ENCODE measurements at regions not wholly inside any gene's neighbourhood (a gene's known extent, or its start where the extent isn't known, plus 50 kb on each side); places are given as distances from the start of the nearest gene placed in this dataset.
A peak's percentile ranks its signal among the peaks of the same experiment; 100 is the strongest.

DNA sequence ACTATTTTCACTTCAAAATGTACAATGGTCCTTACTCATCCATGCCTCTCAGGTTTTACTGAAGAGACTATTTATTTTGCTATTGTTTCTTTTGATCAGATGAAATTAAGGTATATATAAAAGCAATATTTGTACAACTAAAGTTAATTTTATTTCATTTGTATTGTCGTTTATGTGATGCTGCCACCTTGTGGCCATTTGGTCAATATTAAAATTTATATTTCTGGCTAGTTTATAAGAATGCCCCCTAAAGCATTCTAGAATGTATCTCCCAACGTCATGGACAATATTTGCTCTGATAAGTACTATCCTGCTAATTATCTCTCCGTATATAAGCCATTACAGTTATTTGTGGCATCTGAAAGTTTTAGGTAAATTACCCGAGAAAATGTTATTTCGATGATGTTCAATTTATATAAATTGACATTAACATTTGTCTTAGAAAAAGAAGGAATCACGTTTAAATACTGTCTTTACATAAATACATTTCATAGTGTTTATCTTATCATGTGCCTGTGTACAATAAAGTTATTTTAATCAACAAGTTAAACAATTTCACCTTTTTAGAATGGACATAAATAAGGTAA, 680.0 kb downstream of the TAF11L14 start:
- H3K27me3 Mint-ChIP-seq = no peaks in the 10 kb centered on the region
- H3K4me3 Mint-ChIP-seq = no peak overlapping the region
- H3K27ac Mint-ChIP-seq = no peak overlapping the region
- no peaks in the 10 kb centered on the region for H3K4me1 Mint-ChIP-seq
- Histone ChIP-seq H3K36me3 (ENCODE audit: control insufficient read depth, insufficient read depth, low read length) (no peaks in the 10 kb centered on the region), H3K27ac (ENCODE audit: insufficient read depth, low read length, poor library complexity, severe bottlenecking) (no peak overlapping the region), H3K9me3 (ENCODE audit: control insufficient read depth in 2 of 2, low read length in 2 of 2) (no peaks in the 10 kb centered on the region), H3K4me1 (ENCODE audit: control insufficient read depth, insufficient read depth, low read length, poor library complexity, severe bottlenecking) (no peaks in the 10 kb centered on the region), H3K27me3 (ENCODE audit: control insufficient read depth, insufficient read depth, low read length) (no peaks in the 10 kb centered on the region), H3K4me3 (ENCODE audit: low read depth, low read length) (no peak overlapping the region)
- peak in 1 of 3 donors; percentile 27 for DNase-seq
- H3K36me3 Mint-ChIP-seq = no peaks in the 10 kb centered on the region
- no peak for ATAC-seq (ENCODE audit: low read depth in 2 of 2)
- peaks cover 0 to 4% (median 0%) of the 10 kb centered on the region in 7 donors for H3K9me3 Mint-ChIP-seq

DNA sequence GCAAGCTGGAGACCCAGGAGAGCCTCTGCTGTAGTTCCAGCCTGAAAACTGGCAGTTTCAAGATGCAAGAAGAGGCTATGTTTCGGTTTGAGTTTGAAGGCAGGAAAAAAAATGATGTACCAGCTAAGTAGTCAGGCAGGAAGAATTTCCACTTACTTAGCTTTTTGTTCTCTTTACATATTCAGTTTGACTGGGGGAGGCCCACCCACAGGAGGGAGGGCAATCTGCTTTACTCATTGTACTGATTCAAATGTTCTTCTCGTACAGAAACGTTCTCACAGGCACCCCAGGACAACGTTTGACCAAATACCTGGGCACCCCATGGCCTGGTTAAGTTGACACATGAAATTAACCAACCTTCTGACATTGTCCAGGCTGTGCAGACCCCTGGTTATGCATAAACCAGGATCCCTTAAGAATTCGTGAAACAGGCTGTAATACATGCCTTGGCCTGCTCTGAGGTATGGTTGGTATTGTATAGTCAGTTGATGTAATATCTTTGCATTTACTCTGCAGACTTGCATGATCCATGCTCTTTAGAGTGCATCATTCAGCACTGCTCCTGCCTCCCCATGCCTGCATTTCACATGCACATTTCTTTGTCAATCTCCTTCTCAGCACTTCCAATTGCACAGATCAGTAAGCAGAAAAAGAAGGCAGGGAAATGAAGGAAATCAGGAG, 687.1 kb downstream of the TAF11L14 start:
- Mint-ChIP-seq H3K4me3 (no peak overlapping the region), H3K9me3 (peaks cover 0 to 8% (median 3%) of the 10 kb centered on the region in 7 donors), H3K27me3 (no peaks in the 10 kb centered on the region), H3K4me1 (no peaks in the 10 kb centered on the region), H3K36me3 (no peaks in the 10 kb centered on the region), H3K27ac (no peak overlapping the region)
- no peaks in the 10 kb centered on the region for H3K4me1 ChIP-seq (ENCODE audit: control insufficient read depth, insufficient read depth, low read length, poor library complexity, severe bottlenecking)
- ATAC-seq (ENCODE audit: low read depth in 2 of 2) (no peak), DNase-seq (no peak)
- H3K9me3 ChIP-seq (ENCODE audit: control insufficient read depth in 2 of 2, low read length in 2 of 2) = no peaks in the 10 kb centered on the region
- no peaks in the 10 kb centered on the region for H3K36me3 ChIP-seq (ENCODE audit: control insufficient read depth, insufficient read depth, low read length)
- no peak overlapping the region for H3K27ac ChIP-seq (ENCODE audit: insufficient read depth, low read length, poor library complexity, severe bottlenecking)
- H3K27me3 ChIP-seq (ENCODE audit: control insufficient read depth, insufficient read depth, low read length) = no peaks in the 10 kb centered on the region
- no peak overlapping the region for H3K4me3 ChIP-seq (ENCODE audit: low read depth, low read length)

GRCh38 chr5:18323891-18324290, 689.6 kb downstream of the TAF11L14 start:
- Mint-ChIP-seq H3K4me3 (no peak overlapping the region), H3K36me3 (no peaks in the 10 kb centered on the region), H3K27me3 (no peaks in the 10 kb centered on the region), H3K27ac (no peak overlapping the region), H3K9me3 (peaks cover 0 to 8% (median 3%) of the 10 kb centered on the region in 7 donors), H3K4me1 (no peaks in the 10 kb centered on the region)
- Histone ChIP-seq H3K27me3 (ENCODE audit: control insufficient read depth, insufficient read depth, low read length) (no peaks in the 10 kb centered on the region), H3K4me3 (ENCODE audit: low read depth, low read length) (no peak overlapping the region), H3K27ac (ENCODE audit: insufficient read depth, low read length, poor library complexity, severe bottlenecking) (no peak overlapping the region), H3K36me3 (ENCODE audit: control insufficient read depth, insufficient read depth, low read length) (no peaks in the 10 kb centered on the region), H3K4me1 (ENCODE audit: control insufficient read depth, insufficient read depth, low read length, poor library complexity, severe bottlenecking) (no peaks in the 10 kb centered on the region), H3K9me3 (ENCODE audit: control insufficient read depth in 2 of 2, low read length in 2 of 2) (no peaks in the 10 kb centered on the region)
- no peak for ATAC-seq (ENCODE audit: low read depth in 2 of 2)
- DNase-seq = no peak

DNA sequence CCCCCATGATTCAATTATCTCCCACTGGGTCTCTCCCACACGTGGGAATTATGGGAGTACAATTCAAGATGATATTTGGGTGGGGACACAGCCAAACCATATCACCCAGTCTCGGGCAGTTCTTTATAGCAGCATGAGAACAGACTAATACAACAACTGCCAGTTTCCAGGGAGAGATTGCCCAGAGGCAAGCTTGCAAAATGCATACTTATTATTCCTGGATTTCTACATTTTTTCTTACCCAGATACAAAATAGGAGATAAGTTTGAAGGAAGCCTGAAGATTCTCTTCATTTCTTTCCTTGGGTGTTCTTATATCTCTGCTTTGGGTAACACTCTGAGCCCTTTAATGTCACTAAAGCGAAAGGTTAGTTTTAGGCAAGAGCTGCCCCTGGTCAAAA, 691.2 kb downstream of the TAF11L14 start:
- Mint-ChIP-seq H3K9me3 (peaks cover 0 to 8% (median 3%) of the 10 kb centered on the region in 7 donors), H3K27me3 (no peaks in the 10 kb centered on the region), H3K27ac (no peak overlapping the region), H3K4me1 (no peaks in the 10 kb centered on the region), H3K4me3 (no peak overlapping the region), H3K36me3 (no peaks in the 10 kb centered on the region)
- DNase-seq = no peak
- no peak for ATAC-seq (ENCODE audit: low read depth in 2 of 2)
- Histone ChIP-seq H3K4me1 (ENCODE audit: control insufficient read depth, insufficient read depth, low read length, poor library complexity, severe bottlenecking) (no peaks in the 10 kb centered on the region), H3K36me3 (ENCODE audit: control insufficient read depth, insufficient read depth, low read length) (no peaks in the 10 kb centered on the region), H3K9me3 (ENCODE audit: control insufficient read depth in 2 of 2, low read length in 2 of 2) (no peaks in the 10 kb centered on the region), H3K27me3 (ENCODE audit: control insufficient read depth, insufficient read depth, low read length) (no peaks in the 10 kb centered on the region), H3K4me3 (ENCODE audit: low read depth, low read length) (no peak overlapping the region), H3K27ac (ENCODE audit: insufficient read depth, low read length, poor library complexity, severe bottlenecking) (no peak overlapping the region)

- no peak overlapping the region for H3K4me3 Mint-ChIP-seq
- H3K9me3 Mint-ChIP-seq = peaks cover 0 to 18% (median 4%) of the 10 kb centered on the region in 7 donors
- Histone ChIP-seq H3K4me3 (ENCODE audit: low read depth, low read length) (no peak overlapping the region), H3K36me3 (ENCODE audit: control insufficient read depth, insufficient read depth, low read length) (no peaks in the 10 kb centered on the region), H3K27ac (ENCODE audit: insufficient read depth, low read length, poor library complexity, severe bottlenecking) (no peak overlapping the region), H3K27me3 (ENCODE audit: control insufficient read depth, insufficient read depth, low read length) (no peaks in the 10 kb centered on the region), H3K4me1 (ENCODE audit: control insufficient read depth, insufficient read depth, low read length, poor library complexity, severe bottlenecking) (no peaks in the 10 kb centered on the region), H3K9me3 (ENCODE audit: control insufficient read depth in 2 of 2, low read length in 2 of 2) (no peaks in the 10 kb centered on the region)
- DNase-seq (no peak), ATAC-seq (ENCODE audit: low read depth in 2 of 2) (no peak)
- no peaks in the 10 kb centered on the region for H3K36me3 Mint-ChIP-seq
- no peak overlapping the region for H3K27ac Mint-ChIP-seq
- H3K4me1 Mint-ChIP-seq = no peaks in the 10 kb centered on the region
- no peaks in the 10 kb centered on the region for H3K27me3 Mint-ChIP-seq
Measured at GRCh38 chr5:18329328-18329727, 695.1 kb downstream of the TAF11L14 start.

- Mint-ChIP-seq H3K4me1 (no peaks in the 10 kb centered on the region), H3K27ac (no peak overlapping the region), H3K4me3 (no peak overlapping the region), H3K27me3 (no peaks in the 10 kb centered on the region), H3K36me3 (no peaks in the 10 kb centered on the region), H3K9me3 (peaks cover 0 to 11% (median 3%) of the 10 kb centered on the region in 7 donors)
- Histone ChIP-seq H3K27ac (ENCODE audit: insufficient read depth, low read length, poor library complexity, severe bottlenecking) (no peak overlapping the region), H3K4me3 (ENCODE audit: low read depth, low read length) (no peak overlapping the region), H3K9me3 (ENCODE audit: control insufficient read depth in 2 of 2, low read length in 2 of 2) (no peaks in the 10 kb centered on the region), H3K36me3 (ENCODE audit: control insufficient read depth, insufficient read depth, low read length) (no peaks in the 10 kb centered on the region), H3K4me1 (ENCODE audit: control insufficient read depth, insufficient read depth, low read length, poor library complexity, severe bottlenecking) (no peaks in the 10 kb centered on the region), H3K27me3 (ENCODE audit: control insufficient read depth, insufficient read depth, low read length) (no peaks in the 10 kb centered on the region)
- DNase-seq = no peak
- ATAC-seq (ENCODE audit: low read depth in 2 of 2) = no peak
Measured at GRCh38 chr5:18333841-18334240, 699.6 kb downstream of the TAF11L14 start.

DNA sequence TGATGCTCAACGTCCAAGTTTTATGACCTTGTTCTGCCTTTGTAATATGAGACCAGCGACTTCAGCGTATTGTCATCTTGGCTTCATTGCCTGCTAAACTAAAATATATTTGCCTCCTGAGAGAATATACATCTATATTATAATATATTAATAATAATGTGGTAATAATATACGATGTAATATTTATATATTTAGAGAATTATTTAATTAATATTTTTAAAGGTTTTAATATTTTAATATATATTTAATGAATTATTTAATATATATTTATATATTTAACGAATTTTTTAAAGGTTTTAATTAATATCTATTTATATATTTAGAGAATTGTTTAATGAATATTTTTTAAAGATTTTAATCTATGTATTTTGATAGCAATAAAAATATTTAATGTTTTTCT, 700.7 kb downstream of the TAF11L14 start:
- H3K36me3 Mint-ChIP-seq = no peaks in the 10 kb centered on the region
- Histone ChIP-seq H3K9me3 (ENCODE audit: control insufficient read depth in 2 of 2, low read length in 2 of 2) (no peaks in the 10 kb centered on the region), H3K36me3 (ENCODE audit: control insufficient read depth, insufficient read depth, low read length) (no peaks in the 10 kb centered on the region), H3K4me3 (ENCODE audit: low read depth, low read length) (no peak overlapping the region), H3K27ac (ENCODE audit: insufficient read depth, low read length, poor library complexity, severe bottlenecking) (no peak overlapping the region), H3K27me3 (ENCODE audit: control insufficient read depth, insufficient read depth, low read length) (no peaks in the 10 kb centered on the region), H3K4me1 (ENCODE audit: control insufficient read depth, insufficient read depth, low read length, poor library complexity, severe bottlenecking) (no peaks in the 10 kb centered on the region)
- H3K27me3 Mint-ChIP-seq = no peaks in the 10 kb centered on the region
- DNase-seq (no peak), ATAC-seq (ENCODE audit: low read depth in 2 of 2) (no peak)
- H3K4me3 Mint-ChIP-seq = no peak overlapping the region
- H3K9me3 Mint-ChIP-seq = peaks cover 0 to 11% (median 3%) of the 10 kb centered on the region in 7 donors
- no peaks in the 10 kb centered on the region for H3K4me1 Mint-ChIP-seq
- no peak overlapping the region for H3K27ac Mint-ChIP-seq

DNA sequence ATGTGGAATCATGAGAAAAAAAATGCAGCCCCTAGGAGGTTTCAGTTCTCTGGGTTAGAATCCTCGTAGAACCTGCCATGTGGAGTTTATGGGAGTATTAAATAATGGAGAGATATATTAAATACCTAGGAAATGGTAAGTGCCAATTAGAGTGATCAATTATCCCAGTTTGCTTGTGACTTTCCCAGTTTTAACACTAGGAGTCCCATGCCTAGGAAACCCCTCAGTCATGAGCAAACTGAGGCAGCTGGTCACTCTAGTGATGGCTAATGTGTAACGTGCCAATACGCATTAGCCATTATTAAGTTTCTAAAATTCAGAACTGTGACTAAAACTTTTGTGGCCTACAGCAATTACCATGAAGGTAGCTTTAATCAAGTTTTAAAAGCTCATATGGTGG, 720.6 kb downstream of the TAF11L14 start:
- H3K27me3 ChIP-seq (ENCODE audit: control insufficient read depth, insufficient read depth, low read length) = no peaks in the 10 kb centered on the region
- peaks cover 0 to 9% (median 1%) of the 10 kb centered on the region in 7 donors for H3K9me3 Mint-ChIP-seq
- no peak for ATAC-seq (ENCODE audit: low read depth in 2 of 2)
- H3K36me3 Mint-ChIP-seq = no peaks in the 10 kb centered on the region
- peaks cover 0 to 5% of the 10 kb centered on the region in 2 experiments for H3K9me3 ChIP-seq (ENCODE audit: control insufficient read depth in 2 of 2, low read length in 2 of 2)
- H3K27me3 Mint-ChIP-seq = no peaks in the 10 kb centered on the region
- H3K27ac Mint-ChIP-seq = no peak overlapping the region
- H3K4me1 ChIP-seq (ENCODE audit: control insufficient read depth, insufficient read depth, low read length, poor library complexity, severe bottlenecking) = no peaks in the 10 kb centered on the region
- H3K4me1 Mint-ChIP-seq = no peaks in the 10 kb centered on the region
- H3K36me3 ChIP-seq (ENCODE audit: control insufficient read depth, insufficient read depth, low read length) = no peaks in the 10 kb centered on the region
- no peak overlapping the region for H3K4me3 Mint-ChIP-seq
- no peak overlapping the region for H3K4me3 ChIP-seq (ENCODE audit: low read depth, low read length)
- H3K27ac ChIP-seq (ENCODE audit: insufficient read depth, low read length, poor library complexity, severe bottlenecking) = no peak overlapping the region
- no peak for DNase-seq
